IMR-90 (cell line): ENCODE measurements at regions not wholly inside any gene's neighbourhood (a gene's known extent, or its start where the extent isn't known, plus 50 kb on each side); places are given as distances from the start of the nearest gene placed in this dataset.

ENCODE experiments used
- ATAC-seq: fragments of 200-7000 bp; cut with Tn5 transposase; 2 replicates; pipeline ENCODE4 v1.9.1; 2020; ENCODE audit warnings: low read depth, mild to moderate bottlenecking, moderate library complexity
- BruUV-seq: library from RNA; stranded (reverse); fragments of 400-500 nt; replicated peaks from 2 replicates; lab custom pipeline; 2021; lab: Mats Ljungman, UMichigan
- CTCF ChIA-PET: fragments of 300-600 bp; formaldehyde crosslinking; extraction: SDS; loops from one replicate; lab custom pipeline; 2021; ENCODE audit warnings: antibody characterized with exemption; lab: Yijun Ruan, JAX
- POLR2A ChIA-PET: fragments of 300-600 bp; sonication (Branson Sonifier 250); formaldehyde crosslinking; loops from one replicate; lab custom pipeline; 2022; ENCODE audit warnings: antibody characterized with exemption; ENCODE audit not compliant: unreplicated experiment; lab: Charles Lee
- DNase-seq: peaks from one replicate; pipeline ENCODE4 v3.0.0; 2013
- H2AFZ ChIP-seq: replicated peaks from 2 replicates; pipeline ENCODE3; 2013; ENCODE audit warnings: low read length, mild to moderate bottlenecking; ENCODE audit not compliant: poor library complexity
- H2AK5ac ChIP-seq: 2 replicates; pipeline ENCODE4 v1.6.1; 2013; ENCODE audit warnings: low read depth, low read length, inconsistent platforms
- H2AK9ac ChIP-seq: replicated peaks from 2 replicates; pipeline ENCODE3; 2013; ENCODE audit warnings: mild to moderate bottlenecking, low read depth, low read length, moderate library complexity; ENCODE audit not compliant: poor library complexity
- H2BK120ac ChIP-seq: 2 replicates; pipeline ENCODE4 v1.6.1; 2013; ENCODE audit warnings: low read depth, low read length, inconsistent platforms
- H2BK15ac ChIP-seq: 3 replicates; pipeline ENCODE4 v1.6.1; 2013; ENCODE audit warnings: low read depth, low read length, inconsistent platforms
- H2BK20ac ChIP-seq: 2 replicates; pipeline ENCODE4 v1.6.1; 2013; ENCODE audit warnings: low read depth, mild to moderate bottlenecking, inconsistent platforms, low read length, moderate library complexity
- H2BK5ac ChIP-seq: 2 replicates; pipeline ENCODE4 v1.6.1; 2013; ENCODE audit warnings: mild to moderate bottlenecking, low read depth, low read length, inconsistent platforms; ENCODE audit not compliant: poor library complexity, severe bottlenecking
- H3K14ac ChIP-seq: replicated peaks from 2 replicates; pipeline ENCODE4 v1.6.1; 2013; ENCODE audit warnings: low read depth, low read length, inconsistent platforms
- H3K18ac ChIP-seq: 2 replicates; pipeline ENCODE4 v1.6.1; 2013; ENCODE audit warnings: low read depth, low read length, control low read depth
- H3K23ac ChIP-seq: 2 replicates; pipeline ENCODE4 v1.6.1; 2013; ENCODE audit warnings: low read depth, low read length, inconsistent platforms
- H3K27ac ChIP-seq: 2 replicates; pipeline ENCODE4 v1.5.1; 2013; ENCODE audit warnings: mild to moderate bottlenecking, control low read depth, low read length; ENCODE audit not compliant: insufficient read depth
- H3K27me3 ChIP-seq: 2 replicates; pipeline ENCODE4 v1.6.1; 2013; ENCODE audit warnings: low read length; ENCODE audit not compliant: control insufficient read depth, insufficient read depth
- H3K36me3 ChIP-seq: 2 replicates; pipeline ENCODE4 v1.6.1; 2013; ENCODE audit warnings: low read length, mixed read lengths; ENCODE audit not compliant: control insufficient read depth, insufficient read depth
- H3K4ac ChIP-seq: 2 replicates; pipeline ENCODE4 v1.6.1; 2013; ENCODE audit warnings: low read depth, low read length, inconsistent platforms
- H3K4me1 ChIP-seq: 2 replicates; pipeline ENCODE4 v1.6.1; 2013; ENCODE audit warnings: low read length, mixed read lengths; ENCODE audit not compliant: control insufficient read depth, insufficient read depth
- H3K4me2 ChIP-seq: 2 replicates; pipeline ENCODE4 v1.6.1; 2013; ENCODE audit warnings: low read depth, mild to moderate bottlenecking, control low read depth, low read length, moderate library complexity
- H3K4me3 ChIP-seq: 2 replicates; pipeline ENCODE4 v1.5.1; 2013; ENCODE audit warnings: low read depth, mild to moderate bottlenecking, control low read depth, low read length, moderate library complexity; ENCODE audit not compliant: insufficient read depth
- H3K56ac ChIP-seq: 2 replicates; pipeline ENCODE4 v1.6.1; 2013; ENCODE audit warnings: low read length, inconsistent platforms; ENCODE audit not compliant: insufficient read depth; ENCODE audit errors: extremely low read depth
- H3K79me1 ChIP-seq, 2 experiments: 2 replicates each; pipeline ENCODE4 v1.6.1; 2013; ENCODE audit warnings: low read length in 2 of 2, inconsistent platforms in 1 of 2, low read depth in 1 of 2
- H3K9ac ChIP-seq: 2 replicates; pipeline ENCODE4 v1.6.1; 2013; ENCODE audit warnings: low read depth, low read length, control low read depth
- H3K9me1 ChIP-seq: 2 replicates; pipeline ENCODE4 v1.6.1; 2013; ENCODE audit warnings: low read length, inconsistent platforms; ENCODE audit not compliant: insufficient read depth
- H3K9me3 ChIP-seq: 2 replicates; pipeline ENCODE4 v1.6.1; 2013; ENCODE audit warnings: low read length; ENCODE audit not compliant: control insufficient read depth, insufficient read depth
- H4K20me1 ChIP-seq: 2 replicates; pipeline ENCODE4 v1.6.1; 2013; ENCODE audit warnings: low read length, inconsistent platforms; ENCODE audit not compliant: insufficient read depth
- H4K5ac ChIP-seq: 2 replicates; pipeline ENCODE4 v1.6.1; 2013; ENCODE audit warnings: mild to moderate bottlenecking, low read depth, low read length, control low read depth
- H4K8ac ChIP-seq, 2 experiments: 2 replicates each; pipeline ENCODE4 v1.6.1; 2013; ENCODE audit warnings: low read depth in 2 of 2, low read length in 2 of 2, control low read depth in 1 of 2, inconsistent platforms in 1 of 2
- H4K91ac ChIP-seq: 2 replicates; pipeline ENCODE4 v1.6.1; 2013; ENCODE audit warnings: low read depth, low read length, inconsistent platforms; ENCODE audit not compliant: insufficient read depth
- MAFK ChIP-seq: IDR thresholded peaks from 2 replicates; pipeline ENCODE4 v1.6.1; 2012; ENCODE audit warnings: low read depth, low read length, improper control_type of control experiment
- NFE2L2 ChIP-seq: fragments of 150-350 bp; IDR thresholded peaks from 2 replicates; pipeline ENCODE4 v1.6.1; 2016; ENCODE audit warnings: low read depth, mild to moderate bottlenecking, low read length
- WGBS, 2 experiments: methylation state at CpG; one replicate each; pipeline versions ENCODE4 v1.1.5 to v1.1.7; 2013; ENCODE audit warnings: missing lambda C conversion rate in 2 of 2; ENCODE audit not compliant: insufficient read length in 1 of 2; ENCODE audit errors: extremely low coverage in 2 of 2; 5-methylcytosine and 5-hydroxymethylcytosine counted together
- dilution Hi-C: fragments of 300-500 bp; cut with HindIII; formaldehyde crosslinking; loops from one replicate; pipeline ENCODE4 v1.14.3; 2018; ENCODE audit warnings: low sequenced_read_pairs; ENCODE audit not compliant: unreplicated experiment
- in situ Hi-C: fragments of 300-500 bp; cut with MboI; formaldehyde crosslinking; loops from 3 replicates; pipeline ENCODE4 v1.14.3; 2019; ENCODE audit warnings: low sequenced_read_pairs, inconsistent platforms, mixed read lengths
- intact Hi-C: fragments of 100-400 bp; cut with micrococcal nuclease; formaldehyde crosslinking; loops from 2 replicates; pipeline ENCODE4 v1.10.0; 2022

DNA sequence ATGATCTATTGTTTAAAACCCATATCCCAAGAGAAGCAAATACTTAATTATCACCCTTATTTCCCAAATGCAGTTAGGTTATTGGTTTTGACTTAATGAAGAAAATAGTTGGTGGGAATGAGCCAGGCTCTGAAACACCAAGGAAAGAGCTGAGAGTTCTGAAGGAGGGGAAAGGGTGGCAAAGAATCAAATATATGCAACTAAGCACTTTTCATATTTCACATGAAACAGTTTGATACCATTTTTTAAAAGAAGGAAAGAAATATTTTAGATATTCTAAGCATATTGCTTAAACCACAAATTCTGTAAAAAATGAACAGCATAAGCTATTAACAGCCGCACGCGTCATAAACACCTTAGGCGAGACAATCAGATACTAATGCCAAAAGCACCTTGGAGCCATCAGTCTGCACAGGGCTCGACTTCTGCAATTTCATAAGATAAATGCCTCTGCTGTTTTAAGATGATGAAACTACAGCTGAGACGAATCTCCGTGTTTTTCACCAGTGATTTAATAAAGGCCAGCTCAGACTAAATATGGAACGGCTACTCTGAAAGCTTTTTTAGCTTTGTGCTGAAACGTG is 371.7 kb downstream of the EN1 start:
- Histone ChIP-seq H4K20me1 (no peaks in the 10 kb centered on the region), H4K5ac (no peak overlapping the region), H3K27me3 (peaks cover 1% of the 10 kb centered on the region; the same call in 1 of the 2 replicates), H2BK5ac (no peak overlapping the region), H2BK15ac (no peak overlapping the region), H2BK120ac (no peak overlapping the region), H3K4ac (no peak overlapping the region), H3K56ac (no peak overlapping the region), H3K36me3 (no peaks in the 10 kb centered on the region), H3K14ac (no peak overlapping the region), H3K9me3 (no peaks in the 10 kb centered on the region), H3K9ac (no peak overlapping the region), H3K23ac (no peak overlapping the region), H2BK20ac (no peak overlapping the region), H4K8ac (no peak overlapping the region), H3K79me1 (no peaks in the 10 kb centered on the region), H3K4me1 (no peaks in the 10 kb centered on the region), H3K9me1 (no peaks in the 10 kb centered on the region), H4K91ac (no peak overlapping the region), H3K4me3 (no peak overlapping the region), H3K4me2 (no peak overlapping the region), H2AK9ac (no peak overlapping the region), H3K27ac (no peak overlapping the region), H2AK5ac (no peak overlapping the region), H3K18ac (no peak overlapping the region), H2AFZ (no peak overlapping the region)
- intact Hi-C loops: no loop called here
- ChIA-PET CTCF (no interaction called here), POLR2A (no interaction called here)
- BruUV-seq: no TSS peak
- 18% methylated on average over 3 of the region's 9 CpGs; no CpG with 5 or more reads in 1 of the 2 experiments for WGBS, 2 experiments
- DNase-seq (no peak), ATAC-seq (no peak)
- TF ChIP-seq NFE2L2 (no peak), MAFK (peak; percentile 42)
- dilution Hi-C loops: no loop called here
- in situ Hi-C loops: no loop called here
